ENCODE measurements at regions not wholly inside any gene's neighbourhood (a gene's known extent, or its start where the extent isn't known, plus 50 kb on each side); places are given as distances from the start of the nearest gene placed in this dataset.

- TF ChIP-seq, protein P1, sequence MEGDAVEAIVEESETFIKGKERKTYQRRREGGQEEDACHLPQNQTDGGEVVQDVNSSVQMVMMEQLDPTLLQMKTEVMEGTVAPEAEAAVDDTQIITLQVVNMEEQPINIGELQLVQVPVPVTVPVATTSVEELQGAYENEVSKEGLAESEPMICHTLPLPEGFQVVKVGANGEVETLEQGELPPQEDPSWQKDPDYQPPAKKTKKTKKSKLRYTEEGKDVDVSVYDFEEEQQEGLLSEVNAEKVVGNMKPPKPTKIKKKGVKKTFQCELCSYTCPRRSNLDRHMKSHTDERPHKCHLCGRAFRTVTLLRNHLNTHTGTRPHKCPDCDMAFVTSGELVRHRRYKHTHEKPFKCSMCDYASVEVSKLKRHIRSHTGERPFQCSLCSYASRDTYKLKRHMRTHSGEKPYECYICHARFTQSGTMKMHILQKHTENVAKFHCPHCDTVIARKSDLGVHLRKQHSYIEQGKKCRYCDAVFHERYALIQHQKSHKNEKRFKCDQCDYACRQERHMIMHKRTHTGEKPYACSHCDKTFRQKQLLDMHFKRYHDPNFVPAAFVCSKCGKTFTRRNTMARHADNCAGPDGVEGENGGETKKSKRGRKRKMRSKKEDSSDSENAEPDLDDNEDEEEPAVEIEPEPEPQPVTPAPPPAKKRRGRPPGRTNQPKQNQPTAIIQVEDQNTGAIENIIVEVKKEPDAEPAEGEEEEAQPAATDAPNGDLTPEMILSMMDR (IDR thresholded peaks at IDR 0.05), result no peak
- no peak for TF ChIP-seq POLR2AphosphoS5 (IDR thresholded peaks at IDR 0.05)
- TF ChIP-seq EP300 (IDR thresholded peaks at IDR 0.05), result no peak
- TF ChIP-seq POLR2A (IDR thresholded peaks at IDR 0.05), result no peak
- no peaks in the 10 kb centered on the region for H3K4me1 ChIP-seq
- intact Hi-C loops (cut with DNase I; ENCODE audit: low total_unique reads), result no loop called here
- DNase-seq, result no peak
- no peak overlapping the region for H3K4me3 ChIP-seq
- H3K36me3 ChIP-seq, result no peaks in the 10 kb centered on the region
- WGBS, 5 donors, result 75 to 84% (median 77%) methylated on average over 2 of the region's 2 CpGs
- no peaks in the 10 kb centered on the region for H3K27me3 ChIP-seq
- H3K27ac ChIP-seq, result no peak overlapping the region
- no peaks in the 10 kb centered on the region for H3K9me3 ChIP-seq
Measured at GRCh38 chr4:71140563-71140962, 147.1 kb downstream of the DCK start.

GRCh38 chr4:71141125-71141524 is 147.7 kb downstream of the DCK start:
- H3K4me3 ChIP-seq, result no peak overlapping the region
- 62 to 93% (median 90%) methylated on average over 1 of the region's 1 CpG for WGBS, 5 donors
- no peak for TF ChIP-seq POLR2A (IDR thresholded peaks at IDR 0.05)
- TF ChIP-seq, protein P1 (IDR thresholded peaks at IDR 0.05), result no peak
- TF ChIP-seq POLR2AphosphoS5 (IDR thresholded peaks at IDR 0.05), result no peak
- no peaks in the 10 kb centered on the region for H3K9me3 ChIP-seq
- H3K27ac ChIP-seq, result no peak overlapping the region
- no peaks in the 10 kb centered on the region for H3K4me1 ChIP-seq
- no peaks in the 10 kb centered on the region for H3K36me3 ChIP-seq
- intact Hi-C loops (cut with DNase I; ENCODE audit: low total_unique reads), result no loop called here
- DNase-seq, result no peak
- no peaks in the 10 kb centered on the region for H3K27me3 ChIP-seq

DNA sequence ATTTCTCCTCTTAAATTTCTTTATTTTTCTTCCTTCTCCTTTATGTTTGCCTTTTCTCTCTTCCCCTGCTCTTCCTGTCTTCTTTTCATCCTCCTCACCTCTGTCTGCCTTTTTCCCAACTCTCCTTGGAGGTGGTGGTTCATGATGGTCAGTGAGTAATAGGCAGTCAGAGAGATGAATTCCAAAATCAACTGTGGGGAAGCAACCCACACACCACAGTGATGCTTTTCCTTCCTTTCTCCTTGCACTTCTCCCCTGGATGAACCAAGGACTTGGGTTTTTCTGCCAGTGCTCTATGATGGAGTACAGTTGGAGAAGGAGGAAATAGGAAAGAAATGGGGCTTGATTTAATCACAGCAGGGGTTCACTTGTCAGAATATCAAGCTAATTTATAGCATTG is 153.8 kb downstream of the DCK start:
- intact Hi-C loops (cut with DNase I; ENCODE audit: low total_unique reads), result no loop called here

GRCh38 chr4:71148545-71148944 is 155.1 kb downstream of the DCK start:
- WGBS, 5 donors, result 92 to 100% (median 98%) methylated on average over 1 of the region's 1 CpG
- no peaks in the 10 kb centered on the region for H3K4me1 ChIP-seq
- TF ChIP-seq, protein P1 (IDR thresholded peaks at IDR 0.05), result no peak
- TF ChIP-seq POLR2A (IDR thresholded peaks at IDR 0.05), result no peak
- TF ChIP-seq EP300 (IDR thresholded peaks at IDR 0.05), result no peak
- no peak for TF ChIP-seq POLR2AphosphoS5 (IDR thresholded peaks at IDR 0.05)
- intact Hi-C loops (cut with DNase I; ENCODE audit: low total_unique reads), result no loop called here
- H3K27me3 ChIP-seq, result no peaks in the 10 kb centered on the region
- peaks cover 0 to 4% (median 0%) of the 10 kb centered on the region in 4 donors for H3K9me3 ChIP-seq
- no peak for DNase-seq
- no peak overlapping the region for H3K4me3 ChIP-seq
- no peaks in the 10 kb centered on the region for H3K36me3 ChIP-seq
- H3K27ac ChIP-seq, result no peak overlapping the region

More for the DNA sequence above, 153.8 kb downstream of the DCK start:
- Histone ChIP-seq H3K27me3 (no peaks in the 10 kb centered on the region), H3K9me3 (peaks cover 0 to 4% (median 0%) of the 10 kb centered on the region in 4 donors), H3K4me1 (no peaks in the 10 kb centered on the region), H3K4me3 (no peak overlapping the region), H3K27ac (no peak overlapping the region), H3K36me3 (no peaks in the 10 kb centered on the region)
- TF ChIP-seq EP300 (IDR thresholded peaks at IDR 0.05), result no peak
- TF ChIP-seq, protein P1 (IDR thresholded peaks at IDR 0.05), result no peak
- no peak for TF ChIP-seq POLR2AphosphoS5 (IDR thresholded peaks at IDR 0.05)
- TF ChIP-seq POLR2A (IDR thresholded peaks at IDR 0.05), result no peak
- DNase-seq, result no peak
